Heart left ventricle (tissue), 16 donors: ENCODE measurements at regions not wholly inside any gene's neighbourhood (a gene's known extent, or its start where the extent isn't known, plus 50 kb on each side); places are given as distances from the start of the nearest gene placed in this dataset.

Experiments
- ATAC-seq, 4 donors: fragments of 200-7000 bp; cut with Tn5 transposase; one replicate each; pipeline ENCODE4 v1.9.1; 2020 to 2022; ENCODE audit warnings: moderate library complexity in 4 of 4, mild to moderate bottlenecking in 3 of 4, moderate number of reproducible peaks in 1 of 4
- DNase-seq, 5 donors: peaks; one replicate each; pipeline ENCODE4 v3.0.0-alpha.2; 2020
- H3K27ac ChIP-seq, 12 donors: fragments of 200-600 bp; sonication (generic) in 4 of 12; one replicate each; pipeline versions ENCODE4 v1.5.0 to v1.8.0; 2016 to 2022; ENCODE audit warnings: mild to moderate bottlenecking in 2 of 12
- H3K27me3 ChIP-seq, 9 donors: fragments of 200-600 bp; sonication (generic) in 2 of 9; one replicate each; pipeline versions ENCODE4 v1.5.1 to v1.8.0; 2016 to 2022; ENCODE audit warnings: mild to moderate bottlenecking in 3 of 9
- H3K36me3 ChIP-seq, 9 donors: fragments of 200-600 bp; sonication (generic) in 2 of 9; one replicate each; pipeline versions ENCODE4 v1.5.0 to v1.8.0; 2018 to 2022; ENCODE audit warnings: mild to moderate bottlenecking in 2 of 9
- H3K4me1 ChIP-seq, 12 donors: fragments of 200-600 bp; sonication (generic) in 4 of 12; one replicate each; pipeline versions ENCODE4 v1.5.0 to v1.8.0; 2016 to 2022; ENCODE audit warnings: mild to moderate bottlenecking in 3 of 12
- H3K4me3 ChIP-seq, 12 donors: fragments of 200-600 bp; sonication (generic) in 4 of 12; one replicate each; pipeline versions ENCODE4 v1.5.0 to v1.8.0; 2017 to 2022; ENCODE audit warnings: mild to moderate bottlenecking in 9 of 12, moderate library complexity in 4 of 12
- H3K9me3 ChIP-seq, 12 donors: fragments of 200-600 bp; sonication (generic) in 4 of 12; one replicate each; pipeline versions ENCODE4 v1.5.0 to v1.8.0; 2016 to 2022; ENCODE audit warnings: mild to moderate bottlenecking in 1 of 12
- CTCF ChIP-seq, 12 donors: fragments of 200-600 bp; sonication (generic) in 4 of 12; IDR thresholded peaks; one replicate each; pipeline versions ENCODE4 v1.5.0 to v1.8.0; 2018 to 2022; ENCODE audit warnings: antibody characterized with exemption in 12 of 12, mild to moderate bottlenecking in 5 of 12
- POLR2A ChIP-seq, 2 donors: fragments of 450-650 bp; IDR thresholded peaks; one replicate each; pipeline ENCODE4 v1.6.1; 2017; ENCODE audit warnings: antibody characterized with exemption in 2 of 2, mild to moderate bottlenecking in 2 of 2, moderate library complexity in 2 of 2
- WGBS, 4 donors: extraction: QIAGEN DNeasy Blood & Tissue Kit in 2 of 4; methylation state at CpG; one replicate each; pipeline versions ENCODE4 v1.1.5 to v1.1.7; 2013 to 2018; 5-methylcytosine and 5-hydroxymethylcytosine counted together
- intact Hi-C, 10 donors: fragments of 100-400 bp; cut with DNase I; formaldehyde crosslinking; loops; one replicate each; pipeline versions ENCODE4 v1.11.1 to v1.14.2; 2022
- donor health status: ischemic (EF 13 %, LVEDD 7.1; RV severe dilation, severe dysfunction).
- donor health status: healthy with polysubstance abuse.
- donor health status: DM: no; HTN: yes; CAD: no.
- donor health status: DM: no; HTN: no; CAD: no.
- donor health status: ischemic (EF 25% LVEDD 6.9; RV normal size, moderate dysfunction).
- donor health status: ischemic (EF 25% LVEDD 5.7; RV mildly dilated, moderate dysfunction).
- donor health status: healthy.
- donor health status: DM: yes; HTN: yes; CAD: no.
- donor health status: ischemic (EF 35%, LVEDD 5.7; RV mildly dilated, moderate dysfunction).
- donor health status: nonischemic (EF 11% LVEDD 7.7; RV severe dilation, severe dysfunction).
- donor health status: DM: yes; HTN: yes; CAD: no.
- donor health status: PGD.
- donor health status: ischemic (EF 29% LVEDD 5.4; RV normal size, mild dysfunction).
- donor health status: nonischemic (EF 23%, LVEDD 6.1; RV moderate dilation, normal function).

- DNase-seq (no peak), ATAC-seq (no peak)
- 72 to 96% (median 86%) methylated on average over 1 of the region's 1 CpG for WGBS, 4 donors
- Histone ChIP-seq H3K36me3 (no peaks in the 10 kb centered on the region), H3K9me3 (no peaks in the 10 kb centered on the region), H3K4me1 (peaks cover 0 to 20% (median 6%) of the 10 kb centered on the region in 12 donors), H3K27me3 (no peaks in the 10 kb centered on the region), H3K4me3 (no peak overlapping the region), H3K27ac (no peak overlapping the region)
- TF ChIP-seq POLR2A (IDR thresholded peaks at IDR 0.05) (no peak), CTCF (IDR thresholded peaks at IDR 0.05) (no peak)
- intact Hi-C loops, result no loop called here
Observed at GRCh38 chr3:94301366-94301765, 238.5 kb downstream of the NSUN3 start.

GRCh38 chr3:94303266-94303665, 240.4 kb downstream of the NSUN3 start:
- WGBS, 4 donors, result 68 to 73% (median 70%) methylated on average over 4 of the region's 4 CpGs
- H3K36me3 ChIP-seq, result no peaks in the 10 kb centered on the region
- no peaks in the 10 kb centered on the region for H3K27me3 ChIP-seq
- no peak for ATAC-seq
- TF ChIP-seq POLR2A (IDR thresholded peaks at IDR 0.05) (no peak), CTCF (IDR thresholded peaks at IDR 0.05) (no peak)
- H3K4me3 ChIP-seq, result no peak overlapping the region
- no peak overlapping the region for H3K27ac ChIP-seq
- H3K4me1 ChIP-seq, result peaks cover 0 to 20% (median 6%) of the 10 kb centered on the region in 12 donors
- intact Hi-C loops, result no loop called here
- no peaks in the 10 kb centered on the region for H3K9me3 ChIP-seq
- no peak for DNase-seq

- Histone ChIP-seq H3K4me3 (no peak overlapping the region), H3K36me3 (no peaks in the 10 kb centered on the region), H3K27me3 (no peaks in the 10 kb centered on the region), H3K9me3 (no peaks in the 10 kb centered on the region), H3K4me1 (peaks cover 0 to 20% (median 6%) of the 10 kb centered on the region in 12 donors), H3K27ac (no peak overlapping the region)
- WGBS, 4 donors, result 25 to 42% (median 37%) methylated on average over 3 of the region's 3 CpGs
- DNase-seq (peak in 2 of 5 donors; percentile 30 to 35), ATAC-seq (peak in 3 of 4 donors; percentile 48 to 80 (median 59))
- TF ChIP-seq CTCF (IDR thresholded peaks at IDR 0.05), result peak in 1 of 12 donors; percentile 23
- TF ChIP-seq POLR2A (IDR thresholded peaks at IDR 0.05), result no peak
- intact Hi-C loops, result no loop called here
Observed at GRCh38 chr3:94303897-94304296, 241.0 kb downstream of the NSUN3 start.

- H3K27ac ChIP-seq, result no peak overlapping the region
- WGBS, 4 donors, result 61 to 67% (median 62%) methylated on average over 5 of the region's 5 CpGs
- H3K9me3 ChIP-seq, result no peaks in the 10 kb centered on the region
- peak in 1 of 4 donors; percentile 56 for ATAC-seq
- H3K4me1 ChIP-seq, result peaks cover 0 to 20% (median 6%) of the 10 kb centered on the region in 12 donors
- intact Hi-C loops, result no loop called here
- TF ChIP-seq POLR2A (IDR thresholded peaks at IDR 0.05) (no peak), CTCF (IDR thresholded peaks at IDR 0.05) (no peak)
- no peak for DNase-seq
- H3K4me3 ChIP-seq, result no peak overlapping the region
- no peaks in the 10 kb centered on the region for H3K27me3 ChIP-seq
- H3K36me3 ChIP-seq, result no peaks in the 10 kb centered on the region
Observed at GRCh38 chr3:94304954-94305353, 242.1 kb downstream of the NSUN3 start.
